WTC11 (cell line): ENCODE measurements at regions not wholly inside any gene's neighbourhood (a gene's known extent, or its start where the extent isn't known, plus 50 kb on each side); places are given as distances from the start of the nearest gene placed in this dataset.

Source experiments
- ATAC-seq: fragments of 200-7000 bp; cut with Tn5 transposase; 2 replicates; pipeline ENCODE4 v1.10.0; 2021; ENCODE audit warnings: mild to moderate bottlenecking, moderate library complexity
- CTCF ChIA-PET: fragments of 300-600 bp; sonication (Branson Sonifier 250); formaldehyde crosslinking; loops from one replicate; lab custom pipeline; 2021; ENCODE audit warnings: antibody characterized with exemption; lab: Charles Lee
- POLR2A ChIA-PET: fragments of 350-600 bp; sonication (Branson Sonifier 250); formaldehyde crosslinking; loops from one replicate; lab custom pipeline; 2021; ENCODE audit warnings: antibody characterized with exemption; lab: Charles Lee
- DNase-seq: peaks from one replicate; pipeline ENCODE4 v3.0.0; 2021; ENCODE audit warnings: low spot score
- H3K27ac Mint-ChIP-seq: 2 replicates; pipeline ENCODE4 v1.8.0; 2021; ENCODE audit warnings: mixed read lengths
- H3K27me3 Mint-ChIP-seq: 2 replicates; pipeline ENCODE4 v1.8.0; 2021; ENCODE audit warnings: low read depth, mild to moderate bottlenecking, moderate library complexity, mixed read lengths
- H3K36me3 Mint-ChIP-seq: 2 replicates; pipeline ENCODE4 v1.8.0; 2021; ENCODE audit warnings: mixed read lengths
- H3K4me1 Mint-ChIP-seq: 2 replicates; pipeline ENCODE4 v1.8.0; 2022; ENCODE audit warnings: mixed read lengths
- H3K4me3 Mint-ChIP-seq: 2 replicates; pipeline ENCODE4 v1.8.0; 2021; ENCODE audit warnings: mild to moderate bottlenecking, moderate library complexity, mixed read lengths
- H3K9me3 Mint-ChIP-seq: 2 replicates; pipeline ENCODE4 v1.8.0; 2021; ENCODE audit warnings: mixed read lengths
- ELF4 ChIP-seq: sonication (generic); formaldehyde crosslinking; IDR thresholded peaks from 2 replicates; pipeline ENCODE4 v1.8.1; 2022; ENCODE audit warnings: low read depth, mild to moderate bottlenecking, moderate library complexity, missing genetic modification reagents
- GABPB1 ChIP-seq: sonication (generic); formaldehyde crosslinking; IDR thresholded peaks from 2 replicates; pipeline ENCODE4 v1.8.1; 2023; ENCODE audit warnings: mild to moderate bottlenecking, missing genetic modification reagents
- HMGA2 ChIP-seq: fragments of 250-450 bp; sonication (Bioruptor Pico); IDR thresholded peaks from 2 replicates; pipeline ENCODE4 v1.4.0; 2021; ENCODE audit warnings: mild to moderate bottlenecking, moderate library complexity
- IRF2 ChIP-seq: sonication (generic); formaldehyde crosslinking; IDR thresholded peaks from 2 replicates; pipeline ENCODE4 v1.8.0; 2022; ENCODE audit warnings: low read depth, missing genetic modification reagents, borderline replicate concordance
- JUN ChIP-seq: sonication (generic); formaldehyde crosslinking; IDR thresholded peaks from 2 replicates; pipeline ENCODE4 v1.8.0; 2023; ENCODE audit warnings: mild to moderate bottlenecking, missing genetic modification reagents
- MLX ChIP-seq: sonication (generic); formaldehyde crosslinking; IDR thresholded peaks from 2 replicates; pipeline ENCODE4 v1.8.1; 2023; ENCODE audit warnings: mild to moderate bottlenecking, missing genetic modification reagents, moderate library complexity
- NFATC4 ChIP-seq: fragments of 250-450 bp; sonication (Bioruptor Pico); IDR thresholded peaks from 2 replicates; pipeline ENCODE4 v1.9.0; 2021; ENCODE audit warnings: mild to moderate bottlenecking
- NR1H2 ChIP-seq: sonication (generic); formaldehyde crosslinking; IDR thresholded peaks from 2 replicates; pipeline ENCODE4 v1.9.0; 2021; ENCODE audit warnings: mild to moderate bottlenecking, moderate library complexity, missing genetic modification reagents
- PRRX2 ChIP-seq: fragments of 250-450 bp; sonication (Bioruptor Pico); IDR thresholded peaks from 2 replicates; pipeline ENCODE4 v1.8.0; 2021; ENCODE audit warnings: mild to moderate bottlenecking
- RELA ChIP-seq: sonication (generic); formaldehyde crosslinking; IDR thresholded peaks from 2 replicates; pipeline ENCODE4 v1.8.1; 2022; ENCODE audit warnings: missing genetic modification reagents, mild to moderate bottlenecking, borderline replicate concordance
- RORB ChIP-seq: fragments of 250-450 bp; sonication (Bioruptor Pico); IDR thresholded peaks from 2 replicates; pipeline ENCODE4 v1.9.0; 2021; ENCODE audit warnings: mild to moderate bottlenecking
- TCF7 ChIP-seq: sonication (generic); formaldehyde crosslinking; IDR thresholded peaks from 2 replicates; pipeline ENCODE4 v1.8.0; 2022; ENCODE audit warnings: mild to moderate bottlenecking, low read depth, missing genetic modification reagents, moderate library complexity
- ZNF396 ChIP-seq: fragments of 250-450 bp; sonication (Bioruptor Pico); IDR thresholded peaks from 2 replicates; pipeline ENCODE4 v1.8.0; 2021; ENCODE audit warnings: mild to moderate bottlenecking, moderate library complexity, borderline replicate concordance
- ZNF416 ChIP-seq: fragments of 250-450 bp; sonication (Bioruptor Pico); IDR thresholded peaks from 2 replicates; pipeline ENCODE4 v1.9.0; 2021; ENCODE audit warnings: mild to moderate bottlenecking, inconsistent platforms
- ZNF423 ChIP-seq: fragments of 250-450 bp; sonication (Bioruptor Pico); IDR thresholded peaks from 2 replicates; pipeline ENCODE4 v2.1.2; 2022; ENCODE audit warnings: mild to moderate bottlenecking, moderate library complexity
- ZNF671 ChIP-seq: fragments of 250-450 bp; sonication (Bioruptor Pico); IDR thresholded peaks from 2 replicates; pipeline ENCODE4 v1.8.0; 2021; ENCODE audit warnings: mild to moderate bottlenecking
- TF ChIP-seq, protein P1 (sequence below): sonication (generic); formaldehyde crosslinking; IDR thresholded peaks from 2 replicates; pipeline ENCODE4 v1.8.1; 2023; ENCODE audit warnings: mild to moderate bottlenecking, missing genetic modification reagents
- TF ChIP-seq, protein P2 (sequence below): sonication (generic); formaldehyde crosslinking; IDR thresholded peaks from 2 replicates; pipeline ENCODE4 v1.8.1; 2023; ENCODE audit warnings: mild to moderate bottlenecking, missing genetic modification reagents, borderline replicate concordance
- TF ChIP-seq, protein P3 (sequence below): fragments of 250-450 bp; sonication (Bioruptor Pico); IDR thresholded peaks from 2 replicates; pipeline ENCODE4 v1.9.0; 2021; ENCODE audit warnings: moderate library complexity, mild to moderate bottlenecking, inconsistent platforms, borderline replicate concordance
- TF ChIP-seq, protein P4 (sequence below): sonication (generic); formaldehyde crosslinking; IDR thresholded peaks from 2 replicates; pipeline ENCODE4 v1.8.1; 2023; ENCODE audit warnings: mild to moderate bottlenecking, moderate library complexity, missing genetic modification reagents

DNA sequence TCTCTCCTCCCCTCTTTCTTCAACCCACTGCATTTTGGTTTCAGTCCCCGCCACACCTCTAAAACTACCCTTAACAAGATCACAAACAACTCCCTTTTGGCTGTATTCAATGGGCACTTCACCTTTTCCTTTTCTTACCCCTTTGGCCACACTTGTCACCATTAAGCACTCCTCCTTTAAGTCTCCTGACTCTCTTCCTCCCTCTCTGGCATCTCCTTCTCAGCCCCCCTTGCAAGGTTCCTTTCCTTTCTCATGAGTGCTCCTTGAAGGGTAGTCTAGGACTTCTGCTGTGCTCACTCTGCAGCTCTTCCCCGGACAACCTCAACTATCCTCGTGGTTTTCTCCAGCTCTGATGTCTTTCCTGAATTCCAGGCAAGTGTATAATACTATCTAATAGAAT is 103.7 kb downstream of the RPL22L1 start (continued):
- TF ChIP-seq, protein P1, sequence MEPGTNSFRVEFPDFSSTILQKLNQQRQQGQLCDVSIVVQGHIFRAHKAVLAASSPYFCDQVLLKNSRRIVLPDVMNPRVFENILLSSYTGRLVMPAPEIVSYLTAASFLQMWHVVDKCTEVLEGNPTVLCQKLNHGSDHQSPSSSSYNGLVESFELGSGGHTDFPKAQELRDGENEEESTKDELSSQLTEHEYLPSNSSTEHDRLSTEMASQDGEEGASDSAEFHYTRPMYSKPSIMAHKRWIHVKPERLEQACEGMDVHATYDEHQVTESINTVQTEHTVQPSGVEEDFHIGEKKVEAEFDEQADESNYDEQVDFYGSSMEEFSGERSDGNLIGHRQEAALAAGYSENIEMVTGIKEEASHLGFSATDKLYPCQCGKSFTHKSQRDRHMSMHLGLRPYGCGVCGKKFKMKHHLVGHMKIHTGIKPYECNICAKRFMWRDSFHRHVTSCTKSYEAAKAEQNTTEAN (CRISPR knock-in tag): no peak

DNA sequence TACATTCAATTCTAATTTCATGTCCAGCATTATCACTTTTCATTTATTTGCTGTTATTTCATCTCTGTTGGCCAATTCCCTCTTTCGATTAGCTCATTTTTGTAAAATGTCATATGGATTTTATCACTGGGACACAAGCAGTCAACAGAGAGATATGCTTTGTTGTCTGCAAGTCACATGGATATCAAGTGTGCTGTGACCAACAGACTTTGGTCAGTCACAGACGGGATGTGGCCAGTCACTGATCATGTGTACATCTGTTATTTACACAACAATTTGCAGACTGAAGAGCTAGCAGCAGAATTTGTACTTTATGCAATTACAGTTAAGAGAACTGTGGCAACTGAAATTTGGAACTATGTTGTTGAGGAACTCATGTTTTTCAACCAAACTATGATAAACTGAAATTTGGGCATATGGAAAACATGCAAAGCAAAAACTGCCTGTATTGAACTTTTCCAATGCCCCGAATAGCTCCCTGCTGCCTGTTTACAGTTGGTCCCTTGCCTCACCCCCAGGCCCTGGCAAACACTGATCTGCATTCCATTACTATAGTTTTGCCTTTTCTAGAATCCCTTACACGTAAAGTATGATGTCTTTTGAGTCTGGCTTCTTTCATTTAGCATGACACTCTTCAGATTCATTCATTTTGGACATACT is 104.4 kb downstream of the RPL22L1 start:
- ChIA-PET POLR2A (interaction anchor here (0.5 kb wide), 1 partner anchor 59 kb away, joined by 3 read pairs; no protein-coding TSS in a partner anchor), CTCF (no interaction called here)
- H3K27ac Mint-ChIP-seq: no peak overlapping the region
- ATAC-seq: no peak
- H3K4me1 Mint-ChIP-seq: peaks cover 5% of the 10 kb centered on the region
- no peak for DNase-seq
- no peaks in the 10 kb centered on the region for H3K36me3 Mint-ChIP-seq
- H3K4me3 Mint-ChIP-seq: no peak overlapping the region
- no peaks in the 10 kb centered on the region for H3K9me3 Mint-ChIP-seq
- TF ChIP-seq, protein P2, sequence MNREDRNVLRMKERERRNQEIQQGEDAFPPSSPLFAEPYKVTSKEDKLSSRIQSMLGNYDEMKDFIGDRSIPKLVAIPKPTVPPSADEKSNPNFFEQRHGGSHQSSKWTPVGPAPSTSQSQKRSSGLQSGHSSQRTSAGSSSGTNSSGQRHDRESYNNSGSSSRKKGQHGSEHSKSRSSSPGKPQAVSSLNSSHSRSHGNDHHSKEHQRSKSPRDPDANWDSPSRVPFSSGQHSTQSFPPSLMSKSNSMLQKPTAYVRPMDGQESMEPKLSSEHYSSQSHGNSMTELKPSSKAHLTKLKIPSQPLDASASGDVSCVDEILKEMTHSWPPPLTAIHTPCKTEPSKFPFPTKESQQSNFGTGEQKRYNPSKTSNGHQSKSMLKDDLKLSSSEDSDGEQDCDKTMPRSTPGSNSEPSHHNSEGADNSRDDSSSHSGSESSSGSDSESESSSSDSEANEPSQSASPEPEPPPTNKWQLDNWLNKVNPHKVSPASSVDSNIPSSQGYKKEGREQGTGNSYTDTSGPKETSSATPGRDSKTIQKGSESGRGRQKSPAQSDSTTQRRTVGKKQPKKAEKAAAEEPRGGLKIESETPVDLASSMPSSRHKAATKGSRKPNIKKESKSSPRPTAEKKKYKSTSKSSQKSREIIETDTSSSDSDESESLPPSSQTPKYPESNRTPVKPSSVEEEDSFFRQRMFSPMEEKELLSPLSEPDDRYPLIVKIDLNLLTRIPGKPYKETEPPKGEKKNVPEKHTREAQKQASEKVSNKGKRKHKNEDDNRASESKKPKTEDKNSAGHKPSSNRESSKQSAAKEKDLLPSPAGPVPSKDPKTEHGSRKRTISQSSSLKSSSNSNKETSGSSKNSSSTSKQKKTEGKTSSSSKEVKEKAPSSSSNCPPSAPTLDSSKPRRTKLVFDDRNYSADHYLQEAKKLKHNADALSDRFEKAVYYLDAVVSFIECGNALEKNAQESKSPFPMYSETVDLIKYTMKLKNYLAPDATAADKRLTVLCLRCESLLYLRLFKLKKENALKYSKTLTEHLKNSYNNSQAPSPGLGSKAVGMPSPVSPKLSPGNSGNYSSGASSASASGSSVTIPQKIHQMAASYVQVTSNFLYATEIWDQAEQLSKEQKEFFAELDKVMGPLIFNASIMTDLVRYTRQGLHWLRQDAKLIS (CRISPR knock-in tag): no peak
- TF ChIP-seq, protein P1 (CRISPR knock-in tag): no peak
- TF ChIP-seq GABPB1 (CRISPR knock-in tag) (peak; percentile 78), JUN (CRISPR knock-in tag) (no peak), HMGA2 (CRISPR knock-in tag) (no peak)
- TF ChIP-seq, protein P3, sequence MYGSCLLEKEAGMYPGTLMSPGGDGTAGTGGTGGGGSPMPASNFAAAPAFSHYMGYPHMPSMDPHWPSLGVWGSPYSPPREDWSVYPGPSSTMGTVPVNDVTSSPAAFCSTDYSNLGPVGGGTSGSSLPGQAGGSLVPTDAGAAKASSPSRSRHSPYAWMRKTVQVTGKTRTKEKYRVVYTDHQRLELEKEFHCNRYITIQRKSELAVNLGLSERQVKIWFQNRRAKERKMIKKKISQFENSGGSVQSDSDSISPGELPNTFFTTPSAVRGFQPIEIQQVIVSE (CRISPR knock-in tag): no peak
- no peaks in the 10 kb centered on the region for H3K27me3 Mint-ChIP-seq

DNA sequence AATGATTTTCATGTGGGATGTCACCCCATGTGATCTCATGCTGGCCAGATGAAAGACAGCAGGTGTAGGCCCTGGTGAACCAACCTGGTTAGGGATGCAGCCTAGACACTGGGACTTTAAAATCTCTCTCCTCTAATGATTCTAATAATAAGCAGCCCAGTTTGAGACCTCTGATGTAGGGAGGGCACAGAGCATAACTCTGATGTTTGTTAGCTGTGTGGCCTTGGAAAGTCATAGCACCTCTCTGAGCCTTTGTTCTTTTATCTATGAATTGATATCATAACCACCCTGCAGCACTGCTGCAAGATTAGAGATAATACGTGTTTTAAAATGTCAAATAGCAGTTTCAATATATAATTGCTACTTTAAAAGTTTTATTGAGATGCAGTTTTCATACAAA is 106.0 kb downstream of the RPL22L1 start:
- CTCF ChIA-PET: no interaction called here
- TF ChIP-seq PRRX2 (CRISPR knock-in tag) (no peak), ZNF396 (CRISPR knock-in tag) (no peak), ELF4 (no peak), ZNF671 (no peak), TCF7 (CRISPR knock-in tag) (no peak), IRF2 (no peak), ZNF416 (CRISPR knock-in tag) (no peak), ZNF423 (CRISPR knock-in tag) (no peak), RELA (CRISPR knock-in tag) (no peak), NR1H2 (CRISPR knock-in tag) (no peak), MLX (CRISPR knock-in tag) (no peak), NFATC4 (no peak), RORB (CRISPR knock-in tag) (no peak)
- TF ChIP-seq, protein P4, sequence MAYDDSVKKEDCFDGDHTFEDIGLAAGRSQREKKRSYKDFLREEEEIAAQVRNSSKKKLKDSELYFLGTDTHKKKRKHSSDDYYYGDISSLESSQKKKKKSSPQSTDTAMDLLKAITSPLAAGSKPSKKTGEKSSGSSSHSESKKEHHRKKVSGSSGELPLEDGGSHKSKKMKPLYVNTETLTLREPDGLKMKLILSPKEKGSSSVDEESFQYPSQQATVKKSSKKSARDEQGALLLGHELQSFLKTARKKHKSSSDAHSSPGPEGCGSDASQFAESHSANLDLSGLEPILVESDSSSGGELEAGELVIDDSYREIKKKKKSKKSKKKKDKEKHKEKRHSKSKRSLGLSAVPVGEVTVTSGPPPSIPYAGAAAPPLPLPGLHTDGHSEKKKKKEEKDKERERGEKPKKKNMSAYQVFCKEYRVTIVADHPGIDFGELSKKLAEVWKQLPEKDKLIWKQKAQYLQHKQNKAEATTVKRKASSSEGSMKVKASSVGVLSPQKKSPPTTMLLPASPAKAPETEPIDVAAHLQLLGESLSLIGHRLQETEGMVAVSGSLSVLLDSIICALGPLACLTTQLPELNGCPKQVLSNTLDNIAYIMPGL (CRISPR knock-in tag): no peak
- Mint-ChIP-seq H3K4me1 (peaks cover 8% of the 10 kb centered on the region), H3K27me3 (no peaks in the 10 kb centered on the region), H3K9me3 (no peaks in the 10 kb centered on the region), H3K36me3 (no peaks in the 10 kb centered on the region), H3K27ac (no peak overlapping the region), H3K4me3 (no peak overlapping the region)
- DNase-seq (no peak), ATAC-seq (no peak)
- POLR2A ChIA-PET: no interaction called here
